Brain microvascular endothelial cell (primary cell): ENCODE measurements at regions not wholly inside any gene's neighbourhood (a gene's known extent, or its start where the extent isn't known, plus 50 kb on each side); places are given as distances from the start of the nearest gene placed in this dataset.

Source experiments
- DNase-seq: peaks from one replicate; pipeline ENCODE4 v3.0.0-alpha.2; 2020
- H3K27ac ChIP-seq: fragments of 250-450 bp; sonication (Bioruptor Pico); 2 replicates; pipeline ENCODE4 v1.5.1; 2020; ENCODE audit warnings: mild to moderate bottlenecking, moderate library complexity
- H3K27me3 ChIP-seq: fragments of 250-450 bp; sonication (Bioruptor Pico); replicated peaks from 2 replicates; pipeline ENCODE4 v1.5.1; 2020; ENCODE audit warnings: mild to moderate bottlenecking
- H3K36me3 ChIP-seq: fragments of 250-450 bp; sonication (Bioruptor Pico); replicated peaks from 2 replicates; pipeline ENCODE4 v1.5.1; 2020; ENCODE audit warnings: mild to moderate bottlenecking
- H3K4me3 ChIP-seq: 2 replicates; pipeline ENCODE4 v1.5.1; 2011; ENCODE audit warnings: low read depth, mild to moderate bottlenecking, control low read depth, low read length, moderate library complexity
- CTCF ChIP-seq: IDR thresholded peaks from 2 replicates; pipeline ENCODE4 v1.5.1; 2011; ENCODE audit warnings: low read depth, mild to moderate bottlenecking, moderate library complexity, low read length, control low read depth, inconsistent platforms; ENCODE audit errors: missing control alignments
- in situ Hi-C: cut with HindIII; loops from 2 replicates; pipeline ENCODE4 v1.10.0; 2017; ENCODE audit warnings: low sequenced_read_pairs, low pct_ligation_motif_present

GRCh38 chr4:79609817-79610216 lies 201.8 kb upstream of the GK2 start:
- TF ChIP-seq CTCF = no peak
- Histone ChIP-seq H3K27me3 (no peaks in the 10 kb centered on the region), H3K27ac (no peak overlapping the region), H3K4me3 (no peak overlapping the region), H3K36me3 (no peaks in the 10 kb centered on the region)
- in situ Hi-C loops = no loop called here
- DNase-seq = peak; percentile 11

GRCh38 chr4:79607979-79608378 lies 200.0 kb upstream of the GK2 start:
- in situ Hi-C loops = no loop called here

GRCh38 chr4:79604152-79604551 lies 196.1 kb upstream of the GK2 start:
- no peak for TF ChIP-seq CTCF
- no peaks in the 10 kb centered on the region for H3K36me3 ChIP-seq
- no peaks in the 10 kb centered on the region for H3K27me3 ChIP-seq
- H3K27ac ChIP-seq = no peak overlapping the region
- no peak for DNase-seq
- in situ Hi-C loops = no loop called here
- H3K4me3 ChIP-seq = no peak overlapping the region

More at GRCh38 chr4:79607979-79608378, 200.0 kb upstream of the GK2 start:
- H3K27me3 ChIP-seq = no peaks in the 10 kb centered on the region
- H3K36me3 ChIP-seq = no peaks in the 10 kb centered on the region
- no peak for DNase-seq
- no peak overlapping the region for H3K27ac ChIP-seq
- H3K4me3 ChIP-seq = no peak overlapping the region
- no peak for TF ChIP-seq CTCF

- in situ Hi-C loops = no loop called here
- DNase-seq = no peak
- Histone ChIP-seq H3K27me3 (no peaks in the 10 kb centered on the region), H3K4me3 (no peak overlapping the region), H3K27ac (no peak overlapping the region), H3K36me3 (no peaks in the 10 kb centered on the region)
- no peak for TF ChIP-seq CTCF
Measured at GRCh38 chr4:79603681-79604080, 195.7 kb upstream of the GK2 start.

GRCh38 chr4:79599691-79600090 lies 191.7 kb upstream of the GK2 start:
- in situ Hi-C loops = no loop called here
- TF ChIP-seq CTCF = no peak
- H3K27me3 ChIP-seq = no peaks in the 10 kb centered on the region

DNA sequence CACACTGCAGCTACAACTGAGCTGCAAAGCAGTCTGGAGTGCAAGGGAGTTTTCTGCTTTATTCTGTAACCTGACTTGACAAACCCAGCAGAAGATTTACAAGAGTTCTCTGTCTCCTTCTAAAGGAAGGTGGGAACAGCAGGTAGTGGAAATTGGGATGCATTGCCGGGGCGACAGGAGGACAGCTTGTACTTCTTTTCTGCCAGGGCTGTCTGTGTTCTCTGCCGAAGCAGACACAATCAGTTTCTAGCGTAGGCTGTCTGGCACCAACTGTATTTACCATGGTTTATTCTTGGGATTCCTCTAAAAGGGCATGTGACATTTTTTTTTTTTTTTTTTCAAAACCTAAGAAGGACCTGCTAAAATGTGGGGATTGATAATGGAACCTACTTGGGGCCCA lies 190.8 kb upstream of the GK2 start:
- H3K36me3 ChIP-seq = no peaks in the 10 kb centered on the region
- no peak overlapping the region for H3K27ac ChIP-seq
- in situ Hi-C loops = no loop called here
- no peak overlapping the region for H3K4me3 ChIP-seq
- no peak for DNase-seq
- TF ChIP-seq CTCF = no peak
- no peaks in the 10 kb centered on the region for H3K27me3 ChIP-seq

More at GRCh38 chr4:79599691-79600090, 191.7 kb upstream of the GK2 start:
- no peak for DNase-seq
- H3K36me3 ChIP-seq = no peaks in the 10 kb centered on the region
- H3K27ac ChIP-seq = no peak overlapping the region
- H3K4me3 ChIP-seq = no peak overlapping the region
